ENCODE measurements at regions not wholly inside any gene's neighbourhood (a gene's known extent, or its start where the extent isn't known, plus 50 kb on each side); places are given as distances from the start of the nearest gene placed in this dataset.

- no peak for DNase-seq (ENCODE audit: low spot score)
Observed at GRCh38 chr6:54991761-54992330, 145.3 kb downstream of the FAM83B start.

GRCh38 chr6:54992789-54993188 lies 146.2 kb downstream of the FAM83B start:
- no peak for DNase-seq (ENCODE audit: low spot score)

- no peak for DNase-seq (ENCODE audit: low spot score)
Observed at GRCh38 chr6:54993294-54993693, 146.7 kb downstream of the FAM83B start.

GRCh38 chr6:54993948-54994347 lies 147.4 kb downstream of the FAM83B start:
- no peak for DNase-seq (ENCODE audit: low spot score)

- no peak for DNase-seq (ENCODE audit: low spot score)
Observed at GRCh38 chr6:54998576-54998975, 152.0 kb downstream of the FAM83B start.

GRCh38 chr6:55003719-55004430 lies 157.3 kb downstream of the FAM83B start:
- no peak for DNase-seq (ENCODE audit: low spot score)

- DNase-seq (ENCODE audit: low spot score), result no peak
Observed at GRCh38 chr6:55009131-55009530, 162.6 kb downstream of the FAM83B start.

- no peak for DNase-seq (ENCODE audit: low spot score)
Observed at GRCh38 chr6:55011034-55011433, 163.3 kb upstream of the HCRTR2 start.

- DNase-seq (ENCODE audit: low spot score), result no peak
Observed at GRCh38 chr6:55012454-55012853, 161.9 kb upstream of the HCRTR2 start.

- DNase-seq (ENCODE audit: low spot score), result no peak
Observed at GRCh38 chr6:55014321-55015088, 159.8 kb upstream of the HCRTR2 start.

- no peak for DNase-seq (ENCODE audit: low spot score)
Observed at GRCh38 chr6:55016261-55016660, 158.1 kb upstream of the HCRTR2 start.

GRCh38 chr6:55017555-55018300 lies 156.6 kb upstream of the HCRTR2 start:
- no peak for DNase-seq (ENCODE audit: low spot score)

- DNase-seq (ENCODE audit: low spot score), result no peak
Observed at GRCh38 chr6:55019591-55019990, 154.7 kb upstream of the HCRTR2 start.

- no peak for DNase-seq (ENCODE audit: low spot score)
Observed at GRCh38 chr6:55023230-55023629, 151.1 kb upstream of the HCRTR2 start.

- DNase-seq (ENCODE audit: low spot score), result no peak
Observed at GRCh38 chr6:55033016-55033546, 141.2 kb upstream of the HCRTR2 start.

GRCh38 chr6:55034752-55035151 lies 139.6 kb upstream of the HCRTR2 start:
- DNase-seq (ENCODE audit: low spot score), result no peak

GRCh38 chr6:55040102-55040848 lies 134.0 kb upstream of the HCRTR2 start:
- no peak for DNase-seq (ENCODE audit: low spot score)

GRCh38 chr6:55046869-55047422 lies 127.4 kb upstream of the HCRTR2 start:
- no peak for DNase-seq (ENCODE audit: low spot score)

GRCh38 chr6:55047451-55048044 lies 126.8 kb upstream of the HCRTR2 start:
- no peak for DNase-seq (ENCODE audit: low spot score)

GRCh38 chr6:55049866-55050265 lies 124.4 kb upstream of the HCRTR2 start:
- no peak for DNase-seq (ENCODE audit: low spot score)

Data from HT-29 (cell line).